Mammary epithelial cell (primary cell): ENCODE measurements at regions not wholly inside any gene's neighbourhood (a gene's known extent, or its start where the extent isn't known, plus 50 kb on each side); places are given as distances from the start of the nearest gene placed in this dataset.

ENCODE experiments used
- EZH2 ChIP-seq: IDR thresholded peaks from 2 replicates; pipeline ENCODE4 v1.6.1; 2012; ENCODE audit warnings: low read length, inconsistent platforms, borderline replicate concordance
- TF ChIP-seq, protein P1 (sequence below), 2 donors: IDR thresholded peaks in 1 of 2; conservative IDR thresholded peaks in 1 of 2; 2 replicates each; pipeline ENCODE4 v1.5.1; 2011 to 2012; ENCODE audit warnings: inconsistent platforms in 2 of 2, low read length in 2 of 2, mild to moderate bottlenecking in 2 of 2, control low read depth in 1 of 2, low read depth in 1 of 2; ENCODE audit not compliant: insufficient read depth in 1 of 2; ENCODE audit errors: extremely low read depth in 1 of 2

DNA sequence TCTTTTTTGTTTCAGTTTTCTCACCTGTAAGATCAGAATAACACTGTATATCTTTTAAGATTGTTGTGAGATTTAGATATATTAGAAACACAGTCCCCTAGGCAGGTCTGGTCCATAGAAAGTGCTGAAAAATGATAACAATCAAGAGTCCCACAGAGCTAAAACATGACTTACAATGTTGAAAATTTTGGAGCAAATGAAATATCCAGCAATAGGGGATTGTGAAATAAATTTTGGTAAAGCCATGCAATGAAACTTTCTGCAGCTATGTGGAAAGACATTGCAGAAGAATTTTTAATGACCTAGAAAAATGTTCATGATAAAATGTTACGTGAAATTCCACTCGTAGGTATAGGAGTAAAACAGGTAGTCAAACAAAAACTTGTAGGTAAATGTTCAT, 127.6 kb upstream of the SERPINE2 start:
- TF ChIP-seq, protein P1, sequence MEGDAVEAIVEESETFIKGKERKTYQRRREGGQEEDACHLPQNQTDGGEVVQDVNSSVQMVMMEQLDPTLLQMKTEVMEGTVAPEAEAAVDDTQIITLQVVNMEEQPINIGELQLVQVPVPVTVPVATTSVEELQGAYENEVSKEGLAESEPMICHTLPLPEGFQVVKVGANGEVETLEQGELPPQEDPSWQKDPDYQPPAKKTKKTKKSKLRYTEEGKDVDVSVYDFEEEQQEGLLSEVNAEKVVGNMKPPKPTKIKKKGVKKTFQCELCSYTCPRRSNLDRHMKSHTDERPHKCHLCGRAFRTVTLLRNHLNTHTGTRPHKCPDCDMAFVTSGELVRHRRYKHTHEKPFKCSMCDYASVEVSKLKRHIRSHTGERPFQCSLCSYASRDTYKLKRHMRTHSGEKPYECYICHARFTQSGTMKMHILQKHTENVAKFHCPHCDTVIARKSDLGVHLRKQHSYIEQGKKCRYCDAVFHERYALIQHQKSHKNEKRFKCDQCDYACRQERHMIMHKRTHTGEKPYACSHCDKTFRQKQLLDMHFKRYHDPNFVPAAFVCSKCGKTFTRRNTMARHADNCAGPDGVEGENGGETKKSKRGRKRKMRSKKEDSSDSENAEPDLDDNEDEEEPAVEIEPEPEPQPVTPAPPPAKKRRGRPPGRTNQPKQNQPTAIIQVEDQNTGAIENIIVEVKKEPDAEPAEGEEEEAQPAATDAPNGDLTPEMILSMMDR (conservative IDR thresholded peaks at IDR 0.05 in 1 of 2, IDR thresholded peaks at IDR 0.05 in 1 of 2; ENCODE audit: extremely low read depth in 1 of 2, insufficient read depth in 1 of 2, low read depth in 1 of 2, low read length in 2 of 2): no peak
- TF ChIP-seq EZH2: no peak
